Hepatocyte (in vitro differentiated cells): ENCODE measurements at regions not wholly inside any gene's neighbourhood (a gene's known extent, or its start where the extent isn't known, plus 50 kb on each side); places are given as distances from the start of the nearest gene placed in this dataset.

Experiments used
- CTCF ChIP-seq: fragments of 200-600 bp; sonication (generic); IDR thresholded peaks from 2 replicates; pipeline ENCODE4 v1.5.1; 2016; ENCODE audit warnings: antibody characterized with exemption, mild to moderate bottlenecking; ENCODE audit not compliant: poor library complexity
- EZH2 ChIP-seq: fragments of 200-600 bp; sonication (generic); IDR thresholded peaks from 2 replicates; pipeline ENCODE4 v1.6.1; 2016; ENCODE audit warnings: antibody characterized with exemption, mild to moderate bottlenecking, borderline replicate concordance

- TF ChIP-seq CTCF (no peak), EZH2 (no peak)
Measured at GRCh38 chrX:45352611-45353010, 151.9 kb upstream of the DIPK2B start.
